ENCODE measurements at regions not wholly inside any gene's neighbourhood (a gene's known extent, or its start where the extent isn't known, plus 50 kb on each side); places are given as distances from the start of the nearest gene placed in this dataset.
"Not testable (repeated sequence)": the region's sequence is repeated elsewhere in the genome, so short reads cannot be mapped to it uniquely, and the experiment has no call there.

DNA sequence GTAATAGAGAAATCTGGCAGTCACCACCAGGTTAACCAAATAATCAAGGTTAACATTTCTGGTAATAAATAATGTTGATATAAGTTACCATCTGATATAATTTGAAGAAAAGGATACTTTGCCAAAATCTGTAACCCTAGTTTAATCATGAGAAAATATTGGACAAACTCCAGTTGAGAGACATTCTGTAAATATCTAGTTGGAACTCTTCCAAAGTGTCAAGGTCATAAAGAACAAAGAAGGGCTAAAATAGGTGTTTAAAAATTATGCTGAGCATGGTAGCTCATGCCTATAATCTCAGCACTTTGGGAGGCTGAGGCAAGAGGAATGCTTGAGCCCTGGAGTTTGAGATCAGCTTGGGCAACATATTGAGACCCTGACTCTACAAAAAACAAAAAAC is 253.3 kb downstream of the MRPS30 start:
- no peak for DNase-seq (ENCODE audit: low spot score)

GRCh38 chr5:45081082-45081481 is 272.3 kb downstream of the MRPS30 start:
- no peak for DNase-seq (ENCODE audit: low spot score)

GRCh38 chr5:45089870-45090269 is 281.1 kb downstream of the MRPS30 start:
- no peak for DNase-seq (ENCODE audit: low spot score)

DNA sequence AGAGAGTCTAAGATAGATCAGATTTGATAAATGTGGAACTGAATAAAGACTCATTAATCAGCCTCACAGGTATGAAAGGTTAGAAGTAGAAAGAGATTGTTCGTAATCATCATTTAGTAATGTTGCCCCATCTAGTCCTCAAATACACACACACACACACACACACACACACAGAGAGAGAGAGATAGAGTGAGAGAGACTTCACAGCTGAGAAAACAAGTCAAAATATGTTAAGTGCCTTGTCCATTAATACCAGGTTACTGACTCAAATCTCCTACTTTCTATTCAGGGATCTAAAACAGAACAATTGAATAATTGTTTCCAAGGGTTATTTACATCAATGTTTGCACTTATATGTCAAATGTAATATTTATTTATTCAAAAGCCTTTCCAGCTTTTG is 284.6 kb downstream of the MRPS30 start:
- DNase-seq (ENCODE audit: low spot score), result no peak

- no peak for DNase-seq (ENCODE audit: low spot score)
Observed at GRCh38 chr5:45094876-45095440, 286.2 kb downstream of the MRPS30 start.

- DNase-seq (ENCODE audit: low spot score), result no peak
Observed at GRCh38 chr5:45098483-45098882, 289.7 kb downstream of the MRPS30 start.

DNA sequence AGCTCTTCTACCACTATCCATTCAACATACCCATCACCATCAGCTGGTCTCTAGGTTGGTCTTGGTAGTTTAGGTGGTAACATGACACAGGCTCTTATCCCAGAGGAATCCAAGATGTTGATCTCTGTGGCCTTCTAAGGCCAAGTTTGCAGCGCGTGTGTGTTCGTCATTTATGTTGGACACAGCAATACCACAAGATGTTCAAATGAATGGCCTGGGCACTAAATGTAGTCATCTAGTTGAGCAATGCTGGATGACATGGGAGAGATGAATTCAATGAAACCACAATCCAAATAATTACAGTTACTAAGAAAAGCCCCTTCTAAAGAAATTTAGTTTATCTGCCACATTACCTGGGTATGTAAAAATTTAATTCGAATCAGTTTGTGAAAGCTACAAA is 292.4 kb downstream of the MRPS30 start:
- DNase-seq (ENCODE audit: low spot score), result no peak

- no peak for DNase-seq (ENCODE audit: low spot score)
Observed at GRCh38 chr5:45105491-45105994, 296.8 kb downstream of the MRPS30 start.

DNA sequence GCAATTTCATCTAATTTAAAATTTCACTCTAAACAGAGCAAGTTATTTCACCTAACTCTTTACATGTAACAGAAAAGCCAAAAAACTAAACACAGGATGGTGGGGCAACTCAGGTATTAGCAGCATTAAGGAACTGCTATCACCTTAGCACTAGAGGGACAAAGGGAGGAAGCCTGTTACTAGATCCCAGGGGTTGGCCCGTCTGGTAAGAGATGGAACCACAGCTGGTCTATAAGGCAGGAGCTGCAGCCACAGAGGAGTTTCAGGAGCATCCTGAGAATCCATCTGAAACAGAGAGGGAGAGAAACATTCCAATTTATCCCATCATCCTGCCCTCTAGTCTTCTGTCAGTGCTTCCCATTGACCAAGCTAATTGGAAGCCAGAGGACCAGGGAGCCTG is 300.3 kb downstream of the MRPS30 start:
- DNase-seq (ENCODE audit: low spot score), result no peak

- DNase-seq (ENCODE audit: low spot score), result no peak
Observed at GRCh38 chr5:45109636-45110035, 300.9 kb downstream of the MRPS30 start.

GRCh38 chr5:45110399-45110798 is 301.7 kb downstream of the MRPS30 start:
- no peak for DNase-seq (ENCODE audit: low spot score)

GRCh38 chr5:45113726-45114125 is 305.0 kb downstream of the MRPS30 start:
- no peak for DNase-seq (ENCODE audit: low spot score)

GRCh38 chr5:45132972-45133371 is 324.2 kb downstream of the MRPS30 start:
- no peak for DNase-seq (ENCODE audit: low spot score)

GRCh38 chr5:45162974-45163373 is 354.2 kb downstream of the MRPS30 start:
- DNase-seq (ENCODE audit: low spot score), result no peak

DNA sequence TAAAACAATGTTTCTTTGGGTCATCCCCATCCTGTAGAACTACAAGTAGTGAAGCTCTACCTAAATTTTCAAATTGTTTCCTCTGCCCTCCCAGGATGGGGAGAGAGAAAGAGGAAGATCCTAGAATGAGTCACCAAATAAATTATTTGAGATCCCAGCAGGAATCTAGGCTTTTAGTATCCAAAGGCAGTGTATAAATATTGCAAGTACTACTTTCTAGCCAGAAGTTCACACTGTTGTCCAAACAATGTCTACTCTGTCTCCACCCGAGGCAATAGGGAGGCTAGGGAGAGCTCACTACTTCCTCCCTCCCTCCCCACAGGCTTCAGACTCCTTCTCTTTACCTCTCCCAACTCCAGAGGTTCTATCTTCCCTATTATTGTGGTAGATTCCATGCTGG is 362.8 kb downstream of the MRPS30 start:
- no peak for DNase-seq (ENCODE audit: low spot score)

GRCh38 chr5:45172634-45173033 is 363.9 kb downstream of the MRPS30 start:
- DNase-seq (ENCODE audit: low spot score), result not testable (repeated sequence)

- no peak for DNase-seq (ENCODE audit: low spot score)
Observed at GRCh38 chr5:45179686-45180085, 370.9 kb downstream of the MRPS30 start.

- DNase-seq (ENCODE audit: low spot score), result no peak
Observed at GRCh38 chr5:45189042-45189441, 380.3 kb downstream of the MRPS30 start.

- DNase-seq (ENCODE audit: low spot score), result no peak
Observed at GRCh38 chr5:45189481-45189880, 380.7 kb downstream of the MRPS30 start.

DNA sequence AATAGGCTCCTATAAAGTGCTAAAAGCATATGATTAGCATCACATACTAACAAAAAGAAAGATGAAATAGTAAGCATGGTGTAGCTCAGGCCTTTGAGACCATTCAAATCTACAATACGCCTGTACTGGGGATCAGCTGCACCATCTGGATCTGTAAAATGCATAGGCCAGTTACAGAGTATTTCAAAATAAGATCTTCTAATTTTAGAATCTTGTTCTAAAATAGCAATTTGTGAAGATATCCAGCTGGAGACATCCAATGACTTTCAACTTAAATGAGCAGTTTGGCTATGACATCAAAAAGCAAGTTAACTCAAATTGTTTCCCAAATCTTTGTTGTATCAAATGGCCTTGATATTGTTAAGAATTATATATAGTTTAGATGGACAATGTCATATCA is 386.3 kb downstream of the MRPS30 start:
- no peak for DNase-seq (ENCODE audit: low spot score)
